ENCODE measurements at regions not wholly inside any gene's neighbourhood (a gene's known extent, or its start where the extent isn't known, plus 50 kb on each side); places are given as distances from the start of the nearest gene placed in this dataset.

- FAIRE-seq (no peak), DNase-seq (ENCODE audit: insufficient read length, low spot score) (no peak)
- no peak for TF ChIP-seq CTCF (IDR thresholded peaks at IDR 0.05; ENCODE audit: insufficient read depth, missing control alignments)
Observed at GRCh38 chr12:19018302-19018970, 111.1 kb upstream of the PLEKHA5 start.

- no peak for TF ChIP-seq CTCF (IDR thresholded peaks at IDR 0.05; ENCODE audit: insufficient read depth, missing control alignments)
- DNase-seq (ENCODE audit: insufficient read length, low spot score) = no peak
- FAIRE-seq = no peak
Observed at GRCh38 chr12:19021240-19021639, 108.3 kb upstream of the PLEKHA5 start.

GRCh38 chr12:19021646-19022045 lies 107.9 kb upstream of the PLEKHA5 start:
- DNase-seq (ENCODE audit: insufficient read length, low spot score) (no peak), FAIRE-seq (no peak)
- no peak for TF ChIP-seq CTCF (IDR thresholded peaks at IDR 0.05; ENCODE audit: insufficient read depth, missing control alignments)

DNA sequence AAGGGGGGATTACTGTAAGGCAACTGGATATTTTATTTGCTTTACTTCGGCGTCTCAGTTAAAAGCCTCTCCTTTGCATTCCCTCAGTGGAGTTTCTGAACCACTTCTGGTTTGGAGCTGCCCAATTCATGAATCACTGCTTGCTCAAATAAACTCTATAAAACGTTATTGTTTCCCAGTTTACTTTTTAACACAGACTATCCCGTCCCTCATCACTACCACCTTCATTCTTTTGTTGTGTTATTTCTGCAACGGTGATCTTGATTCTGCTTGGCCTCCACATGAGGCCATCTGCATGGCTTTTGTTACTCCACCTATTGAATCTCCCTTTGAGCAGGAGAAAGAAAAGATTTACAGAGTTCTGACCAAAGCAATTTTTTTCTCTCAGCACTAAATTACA lies 104.0 kb upstream of the PLEKHA5 start:
- no peak for DNase-seq (ENCODE audit: insufficient read length, low spot score)
- FAIRE-seq = no peak
- no peak for TF ChIP-seq CTCF (IDR thresholded peaks at IDR 0.05; ENCODE audit: insufficient read depth, missing control alignments)

DNA sequence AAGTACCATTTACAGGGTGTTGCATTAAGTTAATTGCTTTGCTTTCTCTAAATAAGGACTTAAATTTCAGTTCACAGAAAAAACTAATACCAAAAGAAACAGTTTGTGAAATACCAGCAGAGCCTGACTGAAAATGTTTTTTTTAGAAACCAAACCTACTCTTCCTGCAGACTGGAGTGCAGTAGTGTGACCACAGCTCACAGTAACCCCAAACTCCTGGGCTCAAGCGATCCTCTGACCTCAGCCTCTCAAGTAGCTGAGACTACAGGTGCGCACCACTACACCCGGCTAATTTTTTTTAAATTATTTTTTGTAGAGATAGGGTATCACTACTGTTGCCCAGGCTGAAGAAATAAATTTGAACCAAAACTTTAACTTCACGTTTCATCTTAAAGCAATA lies 103.5 kb upstream of the PLEKHA5 start:
- FAIRE-seq = no peak
- no peak for TF ChIP-seq CTCF (IDR thresholded peaks at IDR 0.05; ENCODE audit: insufficient read depth, missing control alignments)
- no peak for DNase-seq (ENCODE audit: insufficient read length, low spot score)

GRCh38 chr12:19026614-19027488 lies 102.7 kb upstream of the PLEKHA5 start:
- FAIRE-seq (no peak), DNase-seq (ENCODE audit: insufficient read length, low spot score) (no peak)
- TF ChIP-seq CTCF (IDR thresholded peaks at IDR 0.05; ENCODE audit: insufficient read depth, missing control alignments) = no peak

- TF ChIP-seq CTCF (IDR thresholded peaks at IDR 0.05; ENCODE audit: insufficient read depth, missing control alignments) = no peak
- no peak for DNase-seq (ENCODE audit: insufficient read length, low spot score)
- no peak for FAIRE-seq
Observed at GRCh38 chr12:19030180-19030579, 99.4 kb upstream of the PLEKHA5 start.

Measured in D721Med (cell line).